ENCODE measurements at regions not wholly inside any gene's neighbourhood (a gene's known extent, or its start where the extent isn't known, plus 50 kb on each side); places are given as distances from the start of the nearest gene placed in this dataset.

DNA sequence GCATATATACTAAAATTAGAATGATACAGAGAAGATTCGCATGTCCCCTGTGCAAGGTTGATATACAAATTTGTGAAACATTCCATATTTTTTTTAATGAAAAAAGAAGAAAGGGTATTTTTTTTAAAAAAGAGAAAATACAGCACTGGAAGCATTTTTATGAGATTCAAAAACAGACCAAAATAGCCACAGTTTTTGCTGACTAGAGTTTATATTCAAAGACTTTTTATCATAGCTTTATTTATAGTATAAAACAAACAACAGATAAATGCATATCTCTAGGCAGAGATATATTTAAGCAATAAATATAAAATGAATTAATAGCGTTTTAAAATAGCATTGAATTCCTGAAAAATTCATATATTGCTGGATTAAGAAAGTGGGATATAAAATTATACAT is 436.5 kb upstream of the ACVR2A start:
- DNase-seq (ENCODE audit: extremely low spot score, unreplicated experiment) = no peak
- Mint-ChIP-seq H3K27me3 (ENCODE audit: unreplicated experiment) (peaks cover 7% of the 10 kb centered on the region), H3K4me3 (ENCODE audit: unreplicated experiment) (no peak overlapping the region), H3K9me3 (ENCODE audit: unreplicated experiment) (peaks cover 21% of the 10 kb centered on the region), H3K36me3 (ENCODE audit: unreplicated experiment) (no peaks in the 10 kb centered on the region), H3K27ac (ENCODE audit: unreplicated experiment) (no peak overlapping the region), H3K4me1 (ENCODE audit: unreplicated experiment) (no peaks in the 10 kb centered on the region)
- TF ChIP-seq, protein P1, sequence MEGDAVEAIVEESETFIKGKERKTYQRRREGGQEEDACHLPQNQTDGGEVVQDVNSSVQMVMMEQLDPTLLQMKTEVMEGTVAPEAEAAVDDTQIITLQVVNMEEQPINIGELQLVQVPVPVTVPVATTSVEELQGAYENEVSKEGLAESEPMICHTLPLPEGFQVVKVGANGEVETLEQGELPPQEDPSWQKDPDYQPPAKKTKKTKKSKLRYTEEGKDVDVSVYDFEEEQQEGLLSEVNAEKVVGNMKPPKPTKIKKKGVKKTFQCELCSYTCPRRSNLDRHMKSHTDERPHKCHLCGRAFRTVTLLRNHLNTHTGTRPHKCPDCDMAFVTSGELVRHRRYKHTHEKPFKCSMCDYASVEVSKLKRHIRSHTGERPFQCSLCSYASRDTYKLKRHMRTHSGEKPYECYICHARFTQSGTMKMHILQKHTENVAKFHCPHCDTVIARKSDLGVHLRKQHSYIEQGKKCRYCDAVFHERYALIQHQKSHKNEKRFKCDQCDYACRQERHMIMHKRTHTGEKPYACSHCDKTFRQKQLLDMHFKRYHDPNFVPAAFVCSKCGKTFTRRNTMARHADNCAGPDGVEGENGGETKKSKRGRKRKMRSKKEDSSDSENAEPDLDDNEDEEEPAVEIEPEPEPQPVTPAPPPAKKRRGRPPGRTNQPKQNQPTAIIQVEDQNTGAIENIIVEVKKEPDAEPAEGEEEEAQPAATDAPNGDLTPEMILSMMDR (IDR thresholded peaks at IDR 0.05) = no peak

- H3K27me3 Mint-ChIP-seq (ENCODE audit: unreplicated experiment) = peaks cover 20% of the 10 kb centered on the region
- no peaks in the 10 kb centered on the region for H3K4me1 Mint-ChIP-seq (ENCODE audit: unreplicated experiment)
- H3K36me3 Mint-ChIP-seq (ENCODE audit: unreplicated experiment) = no peaks in the 10 kb centered on the region
- H3K4me3 Mint-ChIP-seq (ENCODE audit: unreplicated experiment) = no peak overlapping the region
- TF ChIP-seq, protein P1 (IDR thresholded peaks at IDR 0.05) = no peak
- H3K9me3 Mint-ChIP-seq (ENCODE audit: unreplicated experiment) = no peaks in the 10 kb centered on the region
- H3K27ac Mint-ChIP-seq (ENCODE audit: unreplicated experiment) = no peak overlapping the region
- DNase-seq (ENCODE audit: extremely low spot score, unreplicated experiment) = no peak
Observed at GRCh38 chr2:147405651-147406050, 439.2 kb upstream of the ACVR2A start.

GRCh38 chr2:147398996-147399395 is 445.8 kb upstream of the ACVR2A start:
- Mint-ChIP-seq H3K36me3 (ENCODE audit: unreplicated experiment) (no peaks in the 10 kb centered on the region), H3K27ac (ENCODE audit: unreplicated experiment) (no peak overlapping the region), H3K4me1 (ENCODE audit: unreplicated experiment) (no peaks in the 10 kb centered on the region), H3K27me3 (ENCODE audit: unreplicated experiment) (peaks cover 16% of the 10 kb centered on the region), H3K4me3 (ENCODE audit: unreplicated experiment) (no peak overlapping the region), H3K9me3 (ENCODE audit: unreplicated experiment) (no peaks in the 10 kb centered on the region)
- TF ChIP-seq, protein P1 (IDR thresholded peaks at IDR 0.05) = no peak
- no peak for DNase-seq (ENCODE audit: extremely low spot score, unreplicated experiment)

DNA sequence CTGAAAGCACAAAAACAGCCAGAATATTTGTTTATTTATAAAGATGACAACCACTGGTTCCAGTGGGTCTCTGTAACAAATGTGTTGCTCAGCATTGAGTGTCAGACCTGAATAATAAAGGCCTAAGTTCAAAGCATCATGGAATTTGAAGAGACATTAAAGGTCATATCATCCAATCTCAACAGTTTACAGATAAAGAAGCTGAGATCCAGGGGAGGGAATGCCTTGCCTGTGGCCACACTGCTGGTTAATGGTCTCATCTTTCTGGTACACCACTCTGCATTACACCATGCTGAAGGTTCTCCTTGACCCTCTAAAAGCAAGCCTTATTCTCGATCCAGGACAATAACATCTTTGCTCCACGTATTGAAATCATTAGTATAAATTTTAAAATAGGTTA is 446.5 kb upstream of the ACVR2A start:
- Mint-ChIP-seq H3K27me3 (ENCODE audit: unreplicated experiment) (peaks cover 15% of the 10 kb centered on the region), H3K4me3 (ENCODE audit: unreplicated experiment) (no peak overlapping the region), H3K27ac (ENCODE audit: unreplicated experiment) (no peak overlapping the region), H3K9me3 (ENCODE audit: unreplicated experiment) (no peaks in the 10 kb centered on the region), H3K4me1 (ENCODE audit: unreplicated experiment) (no peaks in the 10 kb centered on the region), H3K36me3 (ENCODE audit: unreplicated experiment) (no peaks in the 10 kb centered on the region)
- no peak for DNase-seq (ENCODE audit: extremely low spot score, unreplicated experiment)
- TF ChIP-seq, protein P1 (IDR thresholded peaks at IDR 0.05) = no peak

DNA sequence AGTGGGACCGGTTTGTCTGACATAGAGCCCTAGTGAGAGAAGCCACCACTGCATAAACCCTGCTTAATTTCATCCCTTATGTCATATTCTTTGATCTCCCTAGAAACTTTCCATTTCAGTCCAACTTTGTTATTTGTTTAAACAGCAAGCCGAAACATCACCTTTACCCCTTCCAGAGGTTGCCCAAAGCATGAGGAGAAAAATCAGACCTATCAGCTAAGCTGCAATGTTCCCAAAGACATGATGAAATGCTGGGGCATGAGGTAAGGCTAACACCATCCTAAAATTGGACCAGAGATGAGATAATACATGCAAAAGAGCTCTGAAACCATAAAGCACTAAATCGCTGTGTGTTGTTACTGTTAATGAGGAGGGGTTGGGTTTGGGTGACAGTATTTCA is 447.9 kb upstream of the ACVR2A start:
- Mint-ChIP-seq H3K4me1 (ENCODE audit: unreplicated experiment) (no peaks in the 10 kb centered on the region), H3K27me3 (ENCODE audit: unreplicated experiment) (peaks cover 10% of the 10 kb centered on the region), H3K27ac (ENCODE audit: unreplicated experiment) (no peak overlapping the region), H3K9me3 (ENCODE audit: unreplicated experiment) (no peaks in the 10 kb centered on the region), H3K36me3 (ENCODE audit: unreplicated experiment) (no peaks in the 10 kb centered on the region), H3K4me3 (ENCODE audit: unreplicated experiment) (no peak overlapping the region)
- TF ChIP-seq, protein P1 (IDR thresholded peaks at IDR 0.05) = no peak
- no peak for DNase-seq (ENCODE audit: extremely low spot score, unreplicated experiment)

Data from osteocyte (in vitro differentiated cells).